GM21367 (cell line): ENCODE measurements at regions not wholly inside any gene's neighbourhood (a gene's known extent, or its start where the extent isn't known, plus 50 kb on each side); places are given as distances from the start of the nearest gene placed in this dataset.

Experiments used
- ATAC-seq: cut with Tn5 transposase; IDR thresholded peaks from one replicate; pipeline ENCODE4 v1.9.1; 2021; ENCODE audit not compliant: unreplicated experiment

DNA sequence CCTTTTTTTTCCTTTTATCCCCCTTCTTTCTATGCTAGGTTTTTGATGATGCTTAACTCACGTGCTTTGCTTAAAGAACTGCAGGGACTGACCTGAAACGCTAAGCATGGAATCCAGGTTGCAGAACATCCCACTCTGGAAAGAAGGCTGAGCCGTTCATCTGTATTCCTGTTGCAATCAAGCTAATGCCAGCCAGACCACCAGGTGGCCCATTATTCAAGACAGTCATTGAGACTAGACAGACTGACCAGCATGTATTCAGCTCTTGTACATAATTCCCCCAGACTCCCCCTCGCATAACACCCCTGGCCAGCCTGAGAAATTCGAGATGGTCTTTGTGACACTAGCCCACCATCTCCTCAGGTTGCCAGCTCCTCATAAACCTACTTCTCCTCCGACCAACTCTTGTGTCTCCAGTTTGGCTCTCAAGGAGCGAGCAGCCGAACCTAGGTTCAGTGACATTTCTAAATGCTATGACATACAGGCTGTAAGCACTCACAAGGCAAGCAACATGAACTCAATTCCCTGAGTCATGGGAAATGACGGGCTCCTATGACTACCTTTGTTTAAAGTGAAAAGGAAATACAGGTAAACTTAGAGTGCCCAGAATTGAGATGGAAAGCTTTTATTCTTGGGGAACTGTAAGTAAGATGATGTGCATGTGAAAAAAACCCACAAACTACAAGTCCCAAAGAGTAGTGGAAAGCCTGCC lies 309.3 kb upstream of the CDYL start:
- no peak for ATAC-seq

DNA sequence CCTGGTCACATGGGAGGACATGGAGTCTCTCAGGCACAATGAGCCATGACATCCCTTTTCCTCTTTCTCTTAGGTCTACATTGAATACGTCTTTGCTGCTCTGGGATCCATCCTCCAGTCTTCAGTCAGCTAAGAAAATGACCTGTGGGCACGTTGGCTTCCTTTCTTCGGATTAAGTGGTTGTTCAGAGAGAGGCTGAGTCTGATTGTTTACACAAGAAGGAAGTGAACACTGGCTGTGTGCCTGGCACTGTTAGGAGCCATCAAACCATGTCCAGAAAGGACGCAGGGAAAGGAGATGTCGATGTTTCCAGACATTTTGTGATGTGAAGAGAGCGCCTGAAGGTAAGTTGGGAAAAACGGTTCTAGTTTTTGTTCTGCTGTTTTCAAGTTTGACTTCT lies 309.9 kb upstream of the CDYL start:
- no peak for ATAC-seq

DNA sequence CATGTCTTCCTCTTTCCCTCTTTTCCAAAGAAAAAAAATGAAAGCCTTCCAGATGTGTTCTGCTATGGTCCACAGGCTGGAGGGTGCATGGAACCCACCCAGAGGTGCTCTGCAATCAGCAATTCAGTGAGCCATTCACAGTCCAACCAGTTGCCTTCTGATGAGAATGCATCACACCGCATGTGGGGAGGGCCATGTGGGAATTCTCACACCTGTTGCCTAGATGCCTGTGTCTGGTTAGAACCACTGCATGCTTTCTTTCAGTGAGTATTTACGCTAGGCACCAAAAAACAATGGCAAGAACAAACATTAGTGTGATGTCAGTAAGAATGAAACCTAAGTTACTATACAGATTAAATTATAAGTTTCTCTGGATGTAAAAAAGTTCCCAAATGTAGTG lies 311.6 kb upstream of the CDYL start:
- ATAC-seq: no peak

DNA sequence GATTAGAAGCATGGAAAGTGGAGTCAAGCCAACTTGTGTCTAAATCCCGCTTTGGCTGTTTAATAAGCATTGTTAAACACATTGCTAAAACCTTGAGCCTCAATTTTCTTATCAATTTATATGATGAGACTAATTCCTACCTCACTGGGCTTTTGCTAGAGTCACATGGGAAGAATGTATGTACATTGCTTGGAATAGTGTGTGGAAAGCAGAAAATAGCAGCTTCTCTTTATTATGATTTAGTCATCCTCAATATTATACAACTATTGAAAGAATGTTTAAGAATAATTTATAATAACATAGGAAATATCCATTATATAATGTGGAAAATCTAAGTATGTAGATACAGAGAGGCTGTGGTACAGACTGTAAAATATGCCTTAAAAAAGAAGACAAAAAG lies 313.0 kb upstream of the CDYL start:
- ATAC-seq: no peak

DNA sequence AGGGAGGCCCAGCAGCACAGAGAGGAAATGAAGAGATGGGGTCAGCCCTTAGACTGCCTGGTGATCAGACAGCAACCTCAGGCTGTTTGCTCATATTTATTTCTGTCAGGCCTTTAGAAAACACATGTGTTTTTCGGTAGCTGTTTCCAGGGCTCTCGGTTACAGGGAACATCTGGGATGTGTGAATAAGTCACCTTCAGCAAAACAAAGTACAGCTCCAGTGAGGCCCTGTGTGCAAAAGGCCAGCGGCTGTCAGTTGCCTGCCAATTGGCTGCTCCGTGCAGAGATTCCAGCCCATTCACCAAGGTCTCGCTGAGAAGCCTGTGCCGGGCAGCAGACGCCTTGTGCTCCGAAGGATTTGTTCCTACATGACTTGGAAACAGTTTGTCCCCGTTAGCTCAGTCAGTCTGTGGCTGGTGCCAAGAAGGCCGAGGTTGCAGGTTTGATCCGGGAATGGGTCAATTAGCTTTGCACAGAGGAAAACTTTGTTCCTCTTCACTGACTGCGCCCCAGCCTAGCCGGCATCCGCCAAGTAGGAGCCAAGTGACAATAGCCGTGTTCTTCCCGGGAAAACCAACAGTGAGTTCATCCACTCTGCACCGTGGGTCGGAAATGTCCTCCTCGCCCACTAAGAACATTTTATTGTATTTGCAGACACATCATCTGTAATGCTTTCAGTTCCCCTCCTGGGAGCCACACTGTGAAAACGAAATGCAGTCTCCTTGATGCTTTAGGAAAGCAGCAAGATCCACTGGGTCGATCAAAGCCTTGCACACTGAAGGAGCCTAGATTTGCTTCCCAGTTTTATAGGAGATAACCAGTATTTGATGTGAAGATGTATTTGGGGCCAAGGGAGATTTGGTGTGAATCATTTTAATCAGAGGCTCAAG lies 315.4 kb upstream of the CDYL start:
- ATAC-seq: no peak

DNA sequence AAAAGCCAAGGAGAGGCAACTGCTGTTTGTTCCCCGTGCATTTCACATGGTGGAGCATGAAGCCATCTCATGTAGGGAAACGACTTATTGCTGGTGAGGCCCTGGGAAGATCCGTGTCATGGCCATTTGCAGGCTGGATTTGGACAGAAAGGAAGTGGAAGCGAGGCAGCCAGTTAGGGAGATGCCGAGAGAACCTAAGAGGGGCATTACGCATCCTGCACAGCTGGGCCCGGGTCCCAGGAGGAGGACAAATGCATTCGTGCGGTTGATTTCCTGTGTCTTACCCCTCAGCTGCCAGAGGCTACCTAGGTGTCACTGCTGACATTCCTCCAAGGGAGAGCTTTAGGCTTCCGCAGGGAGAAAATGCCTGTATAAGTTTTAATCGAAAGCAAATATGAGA lies 316.2 kb upstream of the CDYL start:
- ATAC-seq: no peak

DNA sequence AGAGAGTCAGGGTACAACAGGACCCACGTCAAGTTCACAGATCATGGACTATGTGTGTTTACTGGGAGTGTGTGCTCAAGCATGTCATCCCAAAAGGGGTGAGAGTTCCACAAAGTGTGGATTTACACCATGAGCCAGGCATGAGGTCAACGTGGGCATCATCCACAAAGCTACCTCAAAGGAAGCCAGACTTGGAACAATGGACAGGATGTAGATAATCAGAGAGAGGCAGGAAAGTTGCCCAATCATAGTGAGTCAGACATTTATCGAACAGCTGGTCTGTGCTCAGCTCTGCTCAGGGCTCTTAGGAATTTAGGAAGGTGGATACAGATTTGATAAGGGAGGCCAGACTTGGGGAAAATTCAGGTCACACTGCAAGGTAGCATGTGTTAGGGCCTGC lies 317.2 kb upstream of the CDYL start:
- ATAC-seq: no peak

DNA sequence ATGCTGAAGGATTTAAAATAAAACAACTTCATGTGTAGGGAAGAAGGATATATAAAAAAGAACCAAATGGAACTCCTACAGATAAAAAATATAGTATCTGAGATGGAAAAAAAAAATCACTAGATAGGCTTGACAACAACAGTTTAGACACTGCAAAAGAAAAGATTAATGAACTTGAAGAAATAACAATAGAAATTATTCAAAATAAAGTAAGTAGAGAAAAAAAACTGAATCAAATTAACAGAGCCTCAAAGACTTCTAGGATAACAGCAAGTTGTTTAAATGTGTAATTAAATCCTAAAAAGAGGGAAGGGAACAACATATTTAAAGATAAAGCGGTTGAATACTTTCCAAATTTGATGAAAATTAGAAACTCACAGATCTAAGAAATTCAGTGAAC lies 316.3 kb upstream of the ECI2 start:
- ATAC-seq: no peak

DNA sequence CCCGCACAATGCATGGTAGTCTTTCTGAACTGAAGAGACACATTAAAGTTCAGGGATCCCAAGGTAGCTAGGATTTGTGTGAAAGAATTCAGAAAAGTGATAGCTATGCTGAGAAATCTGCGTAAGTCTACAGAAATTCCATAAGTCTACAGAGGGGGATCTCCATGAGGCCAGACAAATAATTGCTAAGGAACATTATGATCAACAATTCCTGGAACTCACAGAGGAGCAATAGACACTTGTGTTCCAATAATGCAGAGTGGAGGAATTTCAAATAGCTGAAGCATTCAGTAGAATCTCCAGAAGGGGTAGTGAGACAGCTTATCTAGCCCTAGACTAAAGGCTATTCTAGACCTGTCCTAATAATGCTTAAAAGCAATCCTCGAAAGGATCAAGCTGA lies 315.7 kb upstream of the ECI2 start:
- ATAC-seq: no peak

DNA sequence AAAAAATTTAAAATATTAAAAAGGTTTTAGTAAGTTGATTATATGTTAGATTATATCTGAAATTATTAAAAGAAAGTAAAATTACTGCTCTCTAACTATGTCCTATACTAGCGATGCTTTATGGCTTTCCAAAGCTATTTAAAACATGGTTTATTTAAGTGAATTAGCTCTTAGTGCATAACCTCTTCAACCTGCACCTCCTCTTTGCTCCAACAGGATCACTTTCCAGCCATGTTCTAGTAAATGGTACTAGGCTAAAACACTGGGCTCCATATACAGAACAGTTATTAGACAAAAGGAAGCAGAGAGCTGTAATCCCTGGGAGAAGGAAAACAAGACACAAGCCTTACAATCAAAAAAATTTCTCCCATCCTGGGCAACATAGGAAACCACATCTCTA lies 314.9 kb upstream of the ECI2 start:
- no peak for ATAC-seq

DNA sequence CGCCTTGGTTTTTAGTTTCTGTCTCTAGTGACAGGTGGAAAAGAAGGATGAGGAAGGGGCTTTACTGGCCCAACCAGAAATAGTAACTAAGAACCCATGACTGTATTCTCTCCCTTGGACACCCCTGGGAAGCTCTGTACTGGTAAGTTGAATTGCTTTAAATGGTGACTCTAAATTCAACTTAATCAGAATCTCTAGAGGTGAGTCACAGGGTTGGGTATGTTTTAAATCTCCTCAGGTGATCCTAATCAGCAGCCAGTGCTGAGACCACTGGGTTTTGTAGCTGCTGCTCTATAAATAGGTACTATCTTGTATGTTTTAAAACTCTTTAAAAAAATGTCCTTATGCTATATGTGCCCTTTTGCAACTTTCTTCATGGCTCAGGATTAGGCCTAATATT lies 314.0 kb upstream of the ECI2 start:
- no peak for ATAC-seq

DNA sequence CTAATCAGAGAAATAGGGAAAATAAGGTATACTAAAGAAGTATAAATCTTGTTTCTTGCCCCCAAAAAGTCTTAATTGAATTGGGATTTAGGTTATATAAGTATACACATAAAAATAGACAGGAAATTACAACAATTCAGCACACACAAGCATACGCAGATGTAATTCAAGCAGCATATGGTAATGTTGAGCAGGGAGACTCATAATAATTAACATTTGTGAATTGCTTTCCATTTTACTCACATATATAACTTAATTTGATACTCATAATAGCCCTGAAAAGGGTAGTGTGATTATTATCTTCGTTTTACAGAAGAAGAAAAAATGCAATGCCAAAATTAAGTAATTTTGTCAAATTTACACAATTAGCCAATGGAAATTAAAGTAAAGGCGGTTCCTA lies 313.5 kb upstream of the ECI2 start:
- no peak for ATAC-seq

DNA sequence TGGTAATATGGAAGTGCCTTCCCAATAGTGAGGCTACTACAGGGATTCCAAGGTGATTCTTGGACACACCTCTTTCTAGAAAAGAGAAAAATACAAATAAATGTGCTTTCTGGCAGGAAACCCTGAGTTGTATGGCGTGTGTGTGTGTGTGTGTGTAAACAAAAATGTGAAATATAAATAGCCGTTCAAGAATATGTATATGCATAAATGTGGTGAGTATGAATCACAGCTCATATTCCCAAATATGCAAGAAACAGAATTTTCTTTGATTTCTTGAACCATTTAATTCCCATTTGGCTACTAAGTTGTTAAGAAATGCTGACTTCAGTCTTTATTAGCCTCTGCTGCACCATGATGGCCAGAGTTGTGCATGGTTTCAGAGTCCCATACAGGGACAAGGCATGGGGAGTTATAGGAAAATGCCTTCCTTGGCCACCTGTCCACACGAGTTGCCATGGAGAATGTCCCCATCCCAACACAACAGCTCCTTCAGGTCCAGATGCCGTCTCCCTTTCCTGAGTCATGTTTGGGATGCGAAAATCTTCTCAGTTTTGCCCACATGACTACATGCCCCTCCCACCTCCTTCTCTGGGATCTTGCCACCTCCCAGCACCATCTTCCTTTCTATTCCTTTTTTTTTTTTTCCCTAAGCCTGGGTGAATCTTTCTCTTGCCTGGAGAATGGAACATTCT lies 312.4 kb upstream of the ECI2 start:
- ATAC-seq: no peak

DNA sequence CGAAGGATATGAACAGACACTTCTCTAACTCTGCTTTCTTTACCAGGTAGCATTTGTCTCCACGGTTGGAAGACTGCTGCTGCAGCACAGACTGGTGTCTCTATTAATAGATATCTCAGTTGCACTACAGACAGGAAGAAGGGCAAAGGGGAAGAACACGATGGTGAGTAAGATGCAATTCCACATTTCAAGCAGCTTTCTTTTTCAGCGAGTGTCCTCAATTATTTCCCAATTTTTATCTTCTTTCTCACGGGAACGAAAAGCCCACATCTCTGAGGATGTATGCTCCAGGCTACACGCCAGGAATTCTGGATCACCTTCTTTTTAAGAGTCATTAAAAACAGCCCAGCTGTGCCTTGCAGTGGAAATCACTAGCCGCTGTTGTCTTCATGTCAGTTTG lies 311.6 kb upstream of the ECI2 start:
- no peak for ATAC-seq

DNA sequence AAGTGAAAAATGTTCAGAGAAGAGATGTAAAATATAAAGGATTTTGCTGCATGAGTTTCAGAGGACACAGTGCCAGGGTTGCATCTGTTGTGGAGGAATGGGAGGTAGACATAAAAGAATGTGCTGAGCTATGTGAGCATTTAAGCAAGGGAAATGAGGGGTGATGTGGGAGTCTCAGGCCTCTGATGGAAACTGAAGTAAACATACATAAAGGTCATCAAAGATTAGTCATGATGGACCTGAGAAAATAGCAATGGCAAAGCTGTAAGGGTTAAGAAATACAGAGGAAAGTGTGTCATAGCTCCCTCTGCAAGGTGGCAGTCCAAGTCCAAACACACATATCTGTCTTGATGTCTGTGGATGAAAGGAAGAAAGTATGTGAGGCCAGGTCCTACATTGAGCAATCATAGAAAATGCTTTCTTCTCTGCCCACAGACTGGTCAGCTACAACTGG lies 306.6 kb upstream of the ECI2 start:
- ATAC-seq: no peak

DNA sequence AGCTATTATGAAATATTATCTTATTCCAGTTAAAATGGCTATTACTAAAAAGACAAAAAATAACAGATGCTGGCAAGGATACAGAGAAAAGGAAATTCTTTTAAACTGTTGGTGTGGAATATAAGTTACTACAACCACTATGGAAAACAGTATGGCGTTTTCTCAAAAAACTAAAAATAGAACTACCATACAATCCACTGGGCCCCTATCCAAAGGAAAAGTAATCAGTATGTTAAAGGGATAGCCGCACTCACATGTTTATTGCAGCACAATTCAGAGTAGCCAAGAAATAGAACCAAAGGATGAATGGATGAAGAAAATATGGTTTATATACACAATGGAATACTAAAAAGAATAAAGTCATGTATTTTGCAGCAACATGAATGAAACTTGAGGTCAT lies 303.8 kb upstream of the ECI2 start:
- ATAC-seq: no peak

DNA sequence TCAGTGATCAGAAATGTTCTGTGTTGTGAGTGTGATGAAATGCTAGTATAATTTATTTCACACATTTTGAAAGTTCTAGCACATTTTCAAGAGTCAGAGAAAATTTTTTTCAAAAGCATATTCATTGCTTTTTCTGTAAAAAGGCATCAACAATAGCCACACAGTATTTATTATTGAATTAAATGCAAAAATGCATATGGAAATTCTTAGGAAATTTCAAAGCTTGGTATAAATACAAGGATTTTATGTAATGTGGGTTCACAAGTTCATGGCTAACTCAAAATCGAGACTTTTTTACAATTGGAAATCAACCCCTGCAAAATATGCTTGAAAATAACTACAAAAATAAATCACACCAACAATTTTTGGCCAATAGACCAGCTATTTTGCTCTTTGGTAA lies 302.0 kb upstream of the ECI2 start:
- no peak for ATAC-seq

DNA sequence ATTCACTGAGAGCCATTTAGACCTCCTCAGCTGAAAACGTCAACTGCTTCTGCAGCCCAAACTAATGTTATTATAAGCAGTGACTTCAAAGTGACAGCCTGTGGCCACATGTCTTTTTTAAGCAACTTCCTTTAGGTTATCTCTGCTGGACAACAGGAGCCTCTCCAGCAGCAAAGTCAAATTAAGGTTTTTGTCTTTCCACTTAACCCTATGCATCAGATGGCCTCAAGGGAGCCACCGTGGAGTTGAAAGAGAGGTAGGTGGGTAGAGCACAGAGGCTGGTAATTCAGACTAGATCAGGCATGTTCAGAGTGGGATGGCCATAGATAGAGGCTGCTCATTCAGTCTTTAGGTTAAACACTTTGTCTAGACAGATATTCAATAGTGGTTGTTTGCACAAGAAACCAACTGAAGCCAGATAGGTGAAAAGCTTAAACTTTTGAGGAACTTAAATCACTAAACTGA lies 300.6 kb upstream of the ECI2 start:
- ATAC-seq: no peak

DNA sequence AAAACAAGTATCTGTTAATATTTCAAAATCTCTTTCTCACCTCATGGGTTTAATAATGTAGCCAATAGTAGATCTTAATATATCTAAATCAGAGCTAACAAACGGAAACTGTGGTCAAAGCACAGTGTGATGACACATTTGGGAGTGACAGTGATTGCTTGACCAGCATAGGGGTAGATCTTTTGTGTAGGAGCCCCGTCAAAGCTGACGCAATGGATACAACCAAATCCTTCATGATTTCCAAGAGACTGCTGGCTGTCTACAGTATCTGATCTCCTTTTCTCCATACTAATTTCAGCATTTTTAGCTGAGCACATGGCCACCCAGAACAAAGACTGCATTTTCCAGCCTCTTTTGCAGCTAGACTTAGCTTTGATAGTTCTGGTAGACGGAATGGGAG lies 299.3 kb upstream of the ECI2 start:
- ATAC-seq: no peak

DNA sequence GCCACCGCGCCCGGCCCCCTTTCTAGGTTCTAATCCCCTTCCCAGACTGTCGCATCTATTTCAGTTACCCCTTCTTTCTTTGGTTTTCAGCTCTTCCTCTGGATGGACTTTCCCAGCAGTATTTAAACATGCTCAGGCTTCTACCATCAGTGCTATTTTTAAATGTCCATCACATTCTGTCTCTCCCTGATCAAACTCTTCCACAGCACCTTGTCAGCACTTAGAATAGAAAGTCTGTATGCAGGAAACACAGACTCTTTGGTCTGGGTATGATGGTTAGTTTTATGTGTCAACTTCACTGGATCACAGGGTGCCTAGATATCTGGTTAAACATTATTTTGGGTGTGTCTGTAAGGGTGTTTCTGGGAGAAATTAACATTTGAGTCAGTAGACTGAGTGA lies 297.8 kb upstream of the ECI2 start:
- ATAC-seq: no peak

DNA sequence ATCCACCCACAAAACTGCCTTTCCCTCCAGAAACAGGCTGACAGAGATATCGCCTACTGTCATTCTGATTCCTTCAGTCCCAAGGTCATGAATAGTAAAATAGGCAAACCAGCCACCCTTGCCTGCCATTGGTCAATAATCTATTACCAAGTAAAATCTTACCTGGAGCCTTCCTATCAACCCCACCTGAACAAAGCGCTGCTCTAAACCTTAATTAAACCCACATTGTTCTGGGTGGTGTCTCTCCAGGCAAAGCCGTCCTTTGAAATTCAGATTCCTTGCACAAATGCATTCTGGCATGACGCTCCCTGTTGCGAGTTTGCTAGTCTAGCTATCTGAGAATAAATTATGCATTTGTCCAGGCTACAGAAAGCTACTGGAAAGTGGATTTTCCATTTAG lies 291.6 kb upstream of the ECI2 start:
- ATAC-seq: no peak

DNA sequence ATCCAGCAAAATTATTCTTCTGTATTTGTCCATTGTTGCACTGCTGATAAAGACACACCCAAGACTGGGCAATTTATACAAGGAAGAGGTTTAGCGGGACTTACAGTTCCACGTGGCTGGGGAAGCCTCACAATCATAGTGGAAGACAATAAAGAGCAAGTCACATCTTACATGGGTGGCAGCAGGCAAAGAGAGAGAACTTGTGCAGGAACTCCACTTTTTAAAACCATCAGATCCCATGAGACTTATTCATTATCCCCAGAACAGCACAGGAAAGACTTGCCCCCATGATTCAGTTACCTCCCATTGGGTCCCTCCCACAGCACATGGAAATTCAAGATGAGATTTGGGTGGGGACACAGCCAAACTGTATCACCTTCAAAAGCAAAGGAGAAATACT lies 286.5 kb upstream of the ECI2 start:
- no peak for ATAC-seq
